H9 (cell line): ENCODE measurements at regions not wholly inside any gene's neighbourhood (a gene's known extent, or its start where the extent isn't known, plus 50 kb on each side); places are given as distances from the start of the nearest gene placed in this dataset.

Experiments
- DNase-seq: peaks from one replicate; pipeline ENCODE4 v3.0.0-alpha.2; 2017
- H2AFZ ChIP-seq: one replicate; pipeline ENCODE4 v1.6.1; 2013; ENCODE audit warnings: mild to moderate bottlenecking, low read length, control low read depth, moderate library complexity
- H2AK5ac ChIP-seq: 2 replicates; pipeline ENCODE4 v1.6.1; 2013; ENCODE audit warnings: low read length, control low read depth, mixed read lengths; ENCODE audit not compliant: insufficient read length
- H2BK120ac ChIP-seq: one replicate; pipeline ENCODE4 v1.6.1; 2013; ENCODE audit warnings: low read depth, mild to moderate bottlenecking, low read length, control low read depth, inconsistent platforms; ENCODE audit not compliant: poor library complexity, severe bottlenecking
- H2BK12ac ChIP-seq: 2 replicates; pipeline ENCODE4 v1.6.1; 2013; ENCODE audit warnings: low read length, control low read depth, mixed read lengths, low read depth; ENCODE audit not compliant: insufficient read length
- H2BK15ac ChIP-seq: 2 replicates; pipeline ENCODE4 v1.6.1; 2013; ENCODE audit warnings: low read depth, low read length, control low read depth
- H2BK20ac ChIP-seq: one replicate; pipeline ENCODE4 v1.6.1; 2013; ENCODE audit warnings: low read depth, mild to moderate bottlenecking, low read length, control low read depth, inconsistent platforms; ENCODE audit not compliant: poor library complexity, severe bottlenecking
- H2BK5ac ChIP-seq: 2 replicates; pipeline ENCODE4 v1.6.1; 2013; ENCODE audit warnings: low read length, control low read depth, mixed read lengths; ENCODE audit not compliant: insufficient read length
- H3K14ac ChIP-seq: 2 replicates; pipeline ENCODE4 v1.6.1; 2013; ENCODE audit warnings: low read length, control low read depth; ENCODE audit not compliant: insufficient read depth
- H3K18ac ChIP-seq: 2 replicates; pipeline ENCODE4 v1.6.1; 2013; ENCODE audit warnings: low read depth, mild to moderate bottlenecking, mixed read lengths, low read length, control low read depth; ENCODE audit not compliant: insufficient read length
- H3K23ac ChIP-seq: 2 replicates; pipeline ENCODE4 v1.6.1; 2013; ENCODE audit warnings: low read length, control low read depth, mixed read lengths, low read depth; ENCODE audit not compliant: insufficient read length
- H3K23me2 ChIP-seq: 2 replicates; pipeline ENCODE4 v1.6.1; 2013; ENCODE audit warnings: low read depth, mild to moderate bottlenecking, mixed read lengths, low read length, control low read depth; ENCODE audit not compliant: insufficient read length, poor library complexity, severe bottlenecking
- H3K27ac ChIP-seq: 2 replicates; pipeline ENCODE4 v1.5.1; 2013; ENCODE audit warnings: low read length, control low read depth, mixed read lengths, low read depth; ENCODE audit not compliant: insufficient read length
- H3K27me3 ChIP-seq: 2 replicates; pipeline ENCODE4 v1.6.1; 2013; ENCODE audit warnings: low read length, control low read depth, inconsistent platforms; ENCODE audit not compliant: insufficient read depth
- H3K4ac ChIP-seq: 2 replicates; pipeline ENCODE4 v1.6.1; 2013; ENCODE audit warnings: low read depth, mild to moderate bottlenecking, control low read depth, inconsistent platforms, low read length, moderate library complexity
- H3K4me1 ChIP-seq: 2 replicates; pipeline ENCODE4 v1.6.1; 2013; ENCODE audit warnings: low read length, control low read depth, inconsistent platforms; ENCODE audit not compliant: insufficient read depth
- H3K4me2 ChIP-seq: 2 replicates; pipeline ENCODE4 v1.6.1; 2013; ENCODE audit warnings: low read length, control low read depth, mixed read lengths; ENCODE audit not compliant: insufficient read length, insufficient read depth
- H3K56ac ChIP-seq: 2 replicates; pipeline ENCODE4 v1.6.1; 2013; ENCODE audit warnings: low read depth, mild to moderate bottlenecking, mixed read lengths, low read length, control low read depth; ENCODE audit not compliant: insufficient read length
- H3K79me1 ChIP-seq: 2 replicates; pipeline ENCODE4 v1.6.1; 2013; ENCODE audit warnings: low read depth, mild to moderate bottlenecking, moderate library complexity, low read length, control low read depth, inconsistent platforms; ENCODE audit not compliant: insufficient read depth, poor library complexity, severe bottlenecking
- H3K79me2 ChIP-seq: 2 replicates; pipeline ENCODE4 v1.6.1; 2013; ENCODE audit warnings: low read length, control low read depth, inconsistent platforms; ENCODE audit not compliant: insufficient read depth
- H3K9ac ChIP-seq: 2 replicates; pipeline ENCODE4 v1.6.1; 2013; ENCODE audit warnings: low read length, control low read depth, mixed read lengths; ENCODE audit not compliant: insufficient read length; ENCODE audit errors: extremely low read depth
- H3K9me3 ChIP-seq: one replicate; pipeline ENCODE4 v1.6.1; 2013; ENCODE audit warnings: low read depth, low read length, inconsistent platforms; ENCODE audit not compliant: control insufficient read depth
- H3T11ph ChIP-seq: one replicate; pipeline ENCODE4 v1.6.1; 2013; ENCODE audit warnings: mild to moderate bottlenecking, low read length, control low read depth, inconsistent platforms
- H4K20me1 ChIP-seq: one replicate; pipeline ENCODE4 v1.6.1; 2013; ENCODE audit not compliant: control insufficient read depth, insufficient read length, insufficient read depth
- H4K5ac ChIP-seq: 2 replicates; pipeline ENCODE4 v1.6.1; 2013; ENCODE audit warnings: low read depth, mild to moderate bottlenecking, mixed read lengths, low read length, control low read depth; ENCODE audit not compliant: insufficient read length
- H4K8ac ChIP-seq: replicated peaks from 2 replicates; pipeline ENCODE4 v1.6.1; 2013; ENCODE audit warnings: low read length, control low read depth, mixed read lengths, low read depth; ENCODE audit not compliant: insufficient read length
- H4K91ac ChIP-seq: 2 replicates; pipeline ENCODE4 v1.6.1; 2013; ENCODE audit warnings: low read depth, mild to moderate bottlenecking, moderate library complexity, mixed read lengths, low read length, control low read depth; ENCODE audit not compliant: insufficient read length
- H3K27ac Mint-ChIP-seq, 3 experiments: 2 replicates in 2 of 3; 3 replicates in 1 of 3; pipeline ENCODE4 v1.8.0; 2020 to 2021; ENCODE audit warnings: mixed read lengths in 3 of 3, mild to moderate bottlenecking in 1 of 3, moderate library complexity in 1 of 3
- H3K27me3 Mint-ChIP-seq: 2 replicates; pipeline ENCODE4 v1.8.0; 2021; ENCODE audit warnings: low read depth, mild to moderate bottlenecking, moderate library complexity, mixed read lengths
- H3K36me3 Mint-ChIP-seq, 3 experiments: 2 replicates in 2 of 3; 3 replicates in 1 of 3; pipeline ENCODE4 v1.8.0; 2020 to 2021; ENCODE audit warnings: low read depth in 3 of 3, mixed read lengths in 3 of 3; ENCODE audit not compliant: insufficient read depth in 1 of 3
- H3K4me1 Mint-ChIP-seq, 2 experiments: 2 replicates each; pipeline ENCODE4 v1.8.0; 2020; ENCODE audit warnings: mixed read lengths in 2 of 2
- H3K4me3 Mint-ChIP-seq, 2 experiments: 2 replicates in 1 of 2; 3 replicates in 1 of 2; pipeline ENCODE4 v1.8.0; 2020 to 2021; ENCODE audit warnings: mild to moderate bottlenecking in 2 of 2, mixed read lengths in 2 of 2, moderate library complexity in 1 of 2
- H3K9me3 Mint-ChIP-seq, 2 experiments: 2 replicates in 1 of 2; 3 replicates in 1 of 2; pipeline ENCODE4 v1.8.0; 2020; ENCODE audit warnings: mild to moderate bottlenecking in 2 of 2, mixed read lengths in 2 of 2, moderate library complexity in 1 of 2
- CTCF ChIP-seq: fragments of 200-600 bp; sonication (generic); conservative IDR thresholded peaks from 3 replicates; pipeline ENCODE4 v1.8.0; 2021; ENCODE audit warnings: antibody characterized with exemption, mild to moderate bottlenecking
- WGBS: extraction: QIAGEN DNeasy Blood & Tissue Kit; methylation state at CpG from one replicate; pipeline ENCODE4 v1.1.7; 2013; ENCODE audit warnings: missing lambda C conversion rate, low lambda C conversion rate, mixed read lengths; ENCODE audit not compliant: insufficient read length; ENCODE audit errors: extremely low coverage; 5-methylcytosine and 5-hydroxymethylcytosine counted together

- Mint-ChIP-seq H3K4me3 (no peak overlapping the region), H3K27me3 (no peaks in the 10 kb centered on the region), H3K9me3 (no peaks in the 10 kb centered on the region), H3K36me3 (no peaks in the 10 kb centered on the region), H3K4me1 (peaks cover 3 to 4% of the 10 kb centered on the region in 2 experiments; a peak in 2 of 4 replicates), H3K27ac (no peak overlapping the region)
- Histone ChIP-seq H3K14ac (no peak overlapping the region), H3T11ph (no peak overlapping the region), H2AK5ac (no peak overlapping the region), H4K5ac (no peak overlapping the region), H3K27ac (no peak overlapping the region), H2BK120ac (no peak overlapping the region), H4K20me1 (no peaks in the 10 kb centered on the region), H3K4me2 (no peak overlapping the region), H2BK5ac (no peak overlapping the region), H3K4ac (no peak overlapping the region), H3K9me3 (no peaks in the 10 kb centered on the region), H3K23me2 (no peaks in the 10 kb centered on the region), H3K23ac (no peak overlapping the region), H3K27me3 (no peaks in the 10 kb centered on the region), H2BK15ac (no peak overlapping the region), H4K8ac (no peak overlapping the region), H3K79me2 (no peaks in the 10 kb centered on the region), H4K91ac (no peak overlapping the region), H3K56ac (no peak overlapping the region), H3K18ac (no peak overlapping the region), H2BK12ac (no peak overlapping the region), H2BK20ac (no peak overlapping the region), H2AFZ (no peak overlapping the region), H3K4me1 (no peaks in the 10 kb centered on the region), H3K9ac (no peak overlapping the region), H3K79me1 (no peaks in the 10 kb centered on the region)
- DNase-seq: no peak
- no peak for TF ChIP-seq CTCF
- WGBS: no CpG with 5 or more reads among the region's 1 CpG
Measured at GRCh38 chr1:194215448-194215847, 1029.0 kb upstream of the B3GALT2 start.
